Ascending aorta (tissue), 2 donors: ENCODE measurements at regions not wholly inside any gene's neighbourhood (a gene's known extent, or its start where the extent isn't known, plus 50 kb on each side); places are given as distances from the start of the nearest gene placed in this dataset.

Experiments
- DNase-seq, 2 donors: peaks; one replicate each; pipeline ENCODE4 v3.0.0-alpha.2; 2019; ENCODE audit warnings: low spot score in 2 of 2
- H3K27ac ChIP-seq, 2 donors: fragments of 200-600 bp; sonication (generic); one replicate each; pipeline ENCODE4 v1.5.1; 2016 to 2017; ENCODE audit warnings: mild to moderate bottlenecking in 1 of 2
- H3K27me3 ChIP-seq: fragments of 200-600 bp; sonication (generic); one replicate; pipeline ENCODE4 v1.5.1; 2017
- H3K36me3 ChIP-seq, 2 donors: fragments of 200-600 bp; sonication (generic); one replicate each; pipeline ENCODE4 v1.5.1; 2016
- H3K4me1 ChIP-seq, 2 donors: fragments of 200-600 bp; sonication (generic); one replicate each; pipeline ENCODE4 v1.5.1; 2016 to 2017; ENCODE audit warnings: mild to moderate bottlenecking in 1 of 2
- H3K4me3 ChIP-seq, 2 donors: fragments of 200-600 bp; sonication (generic); one replicate each; pipeline ENCODE4 v1.5.1; 2016 to 2017; ENCODE audit warnings: mild to moderate bottlenecking in 1 of 2
- H3K9me3 ChIP-seq, 2 donors: fragments of 200-600 bp; sonication (generic); one replicate each; pipeline ENCODE4 v1.5.1; 2016
- intact Hi-C: fragments of 100-400 bp; cut with DNase I; formaldehyde crosslinking; loops from one replicate; pipeline ENCODE4 v1.15.1; 2023
- TF ChIP-seq, protein P1 (sequence below), 3 experiments: fragments of 200-600 bp in 2 of 3; fragments of 450-650 bp in 1 of 3; sonication (generic) in 2 of 3; IDR thresholded peaks; one replicate each; pipeline ENCODE4 v1.5.1; 2016 to 2019; ENCODE audit warnings: antibody characterized with exemption in 3 of 3, mild to moderate bottlenecking in 1 of 3, moderate library complexity in 1 of 3

DNA sequence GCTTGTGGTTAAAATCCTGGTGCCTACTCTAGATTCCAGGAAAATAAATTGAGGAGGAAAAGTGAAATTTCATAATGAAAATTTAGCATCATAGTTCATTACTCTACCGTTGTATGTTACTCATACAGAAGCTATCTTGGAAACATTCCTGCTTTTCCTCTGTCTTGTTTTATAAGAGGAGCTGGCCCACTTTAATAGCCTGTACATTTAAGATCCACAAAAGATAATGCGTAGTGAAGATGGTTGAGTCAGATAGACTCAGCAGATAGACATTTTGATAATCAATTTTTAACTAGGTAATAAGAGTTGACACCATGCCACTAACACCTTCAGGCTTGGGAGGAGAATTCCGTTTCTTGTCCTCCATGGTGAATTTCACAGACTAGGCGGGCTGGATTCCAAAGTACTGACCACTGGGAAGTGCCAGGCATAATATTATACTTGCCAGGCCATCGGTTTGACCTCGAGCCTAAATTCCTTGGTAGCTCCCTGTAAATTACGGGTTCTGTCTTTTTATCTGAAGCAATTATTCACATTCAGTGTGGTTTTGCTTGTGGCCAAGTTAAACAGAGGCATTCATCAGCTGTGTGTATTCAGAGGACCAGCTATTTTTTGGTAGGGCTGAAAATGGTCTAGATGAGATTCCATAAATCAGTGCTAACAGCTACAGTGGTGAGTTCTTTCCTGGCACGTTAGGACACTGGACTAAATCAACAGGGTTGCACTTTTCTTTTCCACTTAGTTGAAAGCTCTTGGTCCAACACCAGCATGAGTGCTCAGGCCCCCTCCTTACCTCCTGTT is 111.9 kb upstream of the KAZN start:
- no peak overlapping the region for H3K4me3 ChIP-seq
- TF ChIP-seq, protein P1, sequence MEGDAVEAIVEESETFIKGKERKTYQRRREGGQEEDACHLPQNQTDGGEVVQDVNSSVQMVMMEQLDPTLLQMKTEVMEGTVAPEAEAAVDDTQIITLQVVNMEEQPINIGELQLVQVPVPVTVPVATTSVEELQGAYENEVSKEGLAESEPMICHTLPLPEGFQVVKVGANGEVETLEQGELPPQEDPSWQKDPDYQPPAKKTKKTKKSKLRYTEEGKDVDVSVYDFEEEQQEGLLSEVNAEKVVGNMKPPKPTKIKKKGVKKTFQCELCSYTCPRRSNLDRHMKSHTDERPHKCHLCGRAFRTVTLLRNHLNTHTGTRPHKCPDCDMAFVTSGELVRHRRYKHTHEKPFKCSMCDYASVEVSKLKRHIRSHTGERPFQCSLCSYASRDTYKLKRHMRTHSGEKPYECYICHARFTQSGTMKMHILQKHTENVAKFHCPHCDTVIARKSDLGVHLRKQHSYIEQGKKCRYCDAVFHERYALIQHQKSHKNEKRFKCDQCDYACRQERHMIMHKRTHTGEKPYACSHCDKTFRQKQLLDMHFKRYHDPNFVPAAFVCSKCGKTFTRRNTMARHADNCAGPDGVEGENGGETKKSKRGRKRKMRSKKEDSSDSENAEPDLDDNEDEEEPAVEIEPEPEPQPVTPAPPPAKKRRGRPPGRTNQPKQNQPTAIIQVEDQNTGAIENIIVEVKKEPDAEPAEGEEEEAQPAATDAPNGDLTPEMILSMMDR (IDR thresholded peaks at IDR 0.05), result no peak
- intact Hi-C loops, result no loop called here
- H3K27me3 ChIP-seq, result no peaks in the 10 kb centered on the region
- peaks cover 0 to 9% of the 10 kb centered on the region in 2 donors for H3K4me1 ChIP-seq
- H3K9me3 ChIP-seq, result no peaks in the 10 kb centered on the region
- H3K27ac ChIP-seq, result no peak overlapping the region
- DNase-seq, result peak in 1 of 2 donors; percentile 69
- no peaks in the 10 kb centered on the region for H3K36me3 ChIP-seq

DNA sequence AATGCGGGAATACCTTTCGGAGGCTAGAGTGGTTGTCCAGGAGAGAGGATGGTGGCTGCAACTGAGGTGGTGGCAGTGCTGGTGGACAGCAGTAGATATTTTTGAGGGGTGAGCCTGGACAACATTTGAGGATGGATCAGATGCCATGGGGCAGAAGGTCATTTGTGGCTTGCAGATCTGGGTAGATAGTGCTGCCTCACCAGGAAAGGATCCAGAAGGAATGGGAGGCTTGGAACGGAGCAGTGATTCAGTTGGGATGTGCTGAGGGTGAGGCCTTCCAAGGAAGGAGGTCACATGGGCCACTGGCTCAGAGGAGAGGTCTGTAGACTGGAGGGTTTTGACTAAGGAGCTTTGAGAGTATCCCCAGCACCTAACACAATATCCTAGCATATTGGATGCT is 110.8 kb upstream of the KAZN start:
- TF ChIP-seq, protein P1 (IDR thresholded peaks at IDR 0.05), result no peak
- intact Hi-C loops, result no loop called here

DNA sequence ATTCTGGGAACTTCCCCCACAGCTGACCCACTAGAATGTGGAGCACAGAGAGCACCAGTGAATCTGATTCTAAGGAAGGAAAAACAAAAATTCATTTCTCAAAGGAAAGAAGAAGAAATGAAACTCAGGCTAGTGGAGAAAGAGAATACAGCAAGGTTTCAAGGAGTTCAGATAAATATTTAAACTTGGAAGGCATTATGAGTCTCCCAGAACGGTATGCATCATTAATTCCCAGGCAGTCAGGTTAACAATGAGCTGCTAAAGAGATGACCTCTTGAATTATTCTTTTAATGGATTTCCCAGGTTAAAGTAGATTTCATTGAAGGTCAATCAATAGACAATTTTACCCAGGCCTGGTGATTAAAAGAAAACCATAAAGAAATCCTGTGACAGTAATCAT is 103.6 kb upstream of the KAZN start:
- TF ChIP-seq, protein P1 (IDR thresholded peaks at IDR 0.05), result no peak
- no peak overlapping the region for H3K4me3 ChIP-seq
- DNase-seq, result no peak
- H3K27me3 ChIP-seq, result no peaks in the 10 kb centered on the region
- H3K9me3 ChIP-seq, result no peaks in the 10 kb centered on the region
- no peak overlapping the region for H3K27ac ChIP-seq
- H3K4me1 ChIP-seq, result no peaks in the 10 kb centered on the region
- H3K36me3 ChIP-seq, result no peaks in the 10 kb centered on the region
- intact Hi-C loops, result no loop called here

More for the DNA sequence above, 110.8 kb upstream of the KAZN start:
- Histone ChIP-seq H3K27ac (no peak overlapping the region), H3K4me3 (no peak overlapping the region), H3K4me1 (peaks cover 0 to 9% of the 10 kb centered on the region in 2 donors), H3K36me3 (no peaks in the 10 kb centered on the region), H3K27me3 (no peaks in the 10 kb centered on the region), H3K9me3 (no peaks in the 10 kb centered on the region)
- DNase-seq, result no peak

DNA sequence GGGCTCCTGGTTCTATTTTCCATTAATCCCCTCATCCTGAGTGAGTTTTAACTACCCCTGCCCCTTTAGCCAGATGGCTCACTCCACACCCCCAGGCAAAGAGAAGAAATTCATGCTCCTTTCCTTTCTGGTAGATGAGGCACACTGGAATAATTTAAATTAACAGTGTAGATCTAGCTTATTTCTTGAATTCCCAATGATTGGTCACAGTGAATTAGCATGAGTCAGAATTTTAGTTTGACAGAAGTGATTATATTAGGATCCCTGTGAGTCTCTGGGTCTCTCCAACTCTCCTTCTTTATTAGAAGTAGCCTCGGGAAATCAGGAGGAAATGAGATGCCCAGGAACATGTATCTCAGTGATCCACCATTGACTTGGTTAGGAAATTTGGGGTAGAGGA is 103.1 kb upstream of the KAZN start:
- TF ChIP-seq, protein P1 (IDR thresholded peaks at IDR 0.05), result no peak
- H3K4me3 ChIP-seq, result no peak overlapping the region
- intact Hi-C loops, result no loop called here
- no peak for DNase-seq
- H3K4me1 ChIP-seq, result no peaks in the 10 kb centered on the region
- H3K9me3 ChIP-seq, result no peaks in the 10 kb centered on the region
- H3K27me3 ChIP-seq, result no peaks in the 10 kb centered on the region
- no peak overlapping the region for H3K27ac ChIP-seq
- no peaks in the 10 kb centered on the region for H3K36me3 ChIP-seq

DNA sequence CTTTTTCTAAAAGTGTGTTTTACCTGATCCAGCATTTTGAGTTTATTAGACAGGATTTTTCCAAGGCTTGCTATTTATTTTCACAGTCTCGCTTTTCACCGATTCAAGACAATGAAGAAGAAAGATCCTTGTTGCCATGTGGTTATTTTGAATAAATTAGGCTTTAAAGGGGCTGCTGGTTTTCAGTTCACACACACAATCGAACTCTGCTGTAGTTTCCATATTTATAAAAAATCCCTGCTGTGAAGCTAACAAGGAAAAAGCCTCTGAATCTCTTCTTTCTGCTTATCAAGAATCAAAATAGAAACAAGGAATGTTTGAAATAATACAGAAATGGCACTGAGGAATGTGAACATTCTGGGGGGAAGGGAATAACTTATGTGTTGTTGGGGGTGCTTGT is 102.5 kb upstream of the KAZN start:
- no peak overlapping the region for H3K27ac ChIP-seq
- H3K9me3 ChIP-seq, result no peaks in the 10 kb centered on the region
- H3K4me1 ChIP-seq, result no peaks in the 10 kb centered on the region
- no peak overlapping the region for H3K4me3 ChIP-seq
- DNase-seq, result no peak
- H3K27me3 ChIP-seq, result no peaks in the 10 kb centered on the region
- intact Hi-C loops, result no loop called here
- no peaks in the 10 kb centered on the region for H3K36me3 ChIP-seq
- TF ChIP-seq, protein P1 (IDR thresholded peaks at IDR 0.05), result no peak
